ENCODE measurements at regions not wholly inside any gene's neighbourhood (a gene's known extent, or its start where the extent isn't known, plus 50 kb on each side); places are given as distances from the start of the nearest gene placed in this dataset.
"Not testable (repeated sequence)": the region's sequence is repeated elsewhere in the genome, so short reads cannot be mapped to it uniquely, and the experiment has no call there.

- H3K9me3 ChIP-seq (ENCODE audit: low read depth, low read length), result no peaks in the 10 kb centered on the region
- no peak overlapping the region for H3K4me3 ChIP-seq (ENCODE audit: low read length)
- H3K4me1 ChIP-seq (ENCODE audit: insufficient read depth, low read length), result no peaks in the 10 kb centered on the region
- H3K27me3 ChIP-seq (ENCODE audit: insufficient read depth, low read length), result no peaks in the 10 kb centered on the region
These were observed 1346.1 kb downstream of the BRINP3 start for GRCh38 chr1:189131576-189131975.

- not testable (repeated sequence) for H3K4me3 ChIP-seq (ENCODE audit: low read length); H3K4me1 ChIP-seq (ENCODE audit: insufficient read depth, low read length); H3K27me3 ChIP-seq (ENCODE audit: insufficient read depth, low read length); H3K9me3 ChIP-seq (ENCODE audit: low read depth, low read length)
These were observed 1337.9 kb downstream of the BRINP3 start for GRCh38 chr1:189139748-189140147.

- H3K4me3 ChIP-seq (ENCODE audit: low read length), result no peak overlapping the region
- H3K27me3 ChIP-seq (ENCODE audit: insufficient read depth, low read length), result no peaks in the 10 kb centered on the region
- H3K9me3 ChIP-seq (ENCODE audit: low read depth, low read length), result peaks cover 8% of the 10 kb centered on the region
- no peaks in the 10 kb centered on the region for H3K4me1 ChIP-seq (ENCODE audit: insufficient read depth, low read length)
These were observed 1336.6 kb downstream of the BRINP3 start for GRCh38 chr1:189141056-189141455.

GRCh38 chr1:189149547-189150375, 1327.9 kb downstream of the BRINP3 start:
- peaks cover 3% of the 10 kb centered on the region for H3K9me3 ChIP-seq (ENCODE audit: low read depth, low read length)
- no peaks in the 10 kb centered on the region for H3K4me1 ChIP-seq (ENCODE audit: insufficient read depth, low read length)
- no peak overlapping the region for H3K4me3 ChIP-seq (ENCODE audit: low read length)
- H3K27me3 ChIP-seq (ENCODE audit: insufficient read depth, low read length), result no peaks in the 10 kb centered on the region

- no peaks in the 10 kb centered on the region for H3K9me3 ChIP-seq (ENCODE audit: low read depth, low read length)
- no peaks in the 10 kb centered on the region for H3K4me1 ChIP-seq (ENCODE audit: insufficient read depth, low read length)
- no peaks in the 10 kb centered on the region for H3K27me3 ChIP-seq (ENCODE audit: insufficient read depth, low read length)
- no peak overlapping the region for H3K4me3 ChIP-seq (ENCODE audit: low read length)
These were observed 1327.0 kb downstream of the BRINP3 start for GRCh38 chr1:189150624-189151023.

GRCh38 chr1:189151361-189151760, 1326.3 kb downstream of the BRINP3 start:
- no peaks in the 10 kb centered on the region for H3K9me3 ChIP-seq (ENCODE audit: low read depth, low read length)
- H3K27me3 ChIP-seq (ENCODE audit: insufficient read depth, low read length), result no peaks in the 10 kb centered on the region
- no peak overlapping the region for H3K4me3 ChIP-seq (ENCODE audit: low read length)
- H3K4me1 ChIP-seq (ENCODE audit: insufficient read depth, low read length), result no peaks in the 10 kb centered on the region

- Histone ChIP-seq H3K9me3 (ENCODE audit: low read depth, low read length) (no peaks in the 10 kb centered on the region), H3K27me3 (ENCODE audit: insufficient read depth, low read length) (no peaks in the 10 kb centered on the region), H3K4me3 (ENCODE audit: low read length) (no peak overlapping the region), H3K4me1 (ENCODE audit: insufficient read depth, low read length) (no peaks in the 10 kb centered on the region)
These were observed 1325.0 kb downstream of the BRINP3 start for GRCh38 chr1:189152685-189153084.

GRCh38 chr1:189158155-189158554, 1319.5 kb downstream of the BRINP3 start:
- H3K9me3 ChIP-seq (ENCODE audit: low read depth, low read length), result no peaks in the 10 kb centered on the region
- H3K4me1 ChIP-seq (ENCODE audit: insufficient read depth, low read length), result no peaks in the 10 kb centered on the region
- no peaks in the 10 kb centered on the region for H3K27me3 ChIP-seq (ENCODE audit: insufficient read depth, low read length)
- no peak overlapping the region for H3K4me3 ChIP-seq (ENCODE audit: low read length)

- H3K4me1 ChIP-seq (ENCODE audit: insufficient read depth, low read length), result no peaks in the 10 kb centered on the region
- H3K27me3 ChIP-seq (ENCODE audit: insufficient read depth, low read length), result no peaks in the 10 kb centered on the region
These were observed 1301.8 kb downstream of the BRINP3 start for GRCh38 chr1:189175889-189176288.

GRCh38 chr1:189180057-189180456, 1297.6 kb downstream of the BRINP3 start:
- no peak overlapping the region for H3K4me3 ChIP-seq (ENCODE audit: low read length)
- no peaks in the 10 kb centered on the region for H3K9me3 ChIP-seq (ENCODE audit: low read depth, low read length)
- no peaks in the 10 kb centered on the region for H3K27me3 ChIP-seq (ENCODE audit: insufficient read depth, low read length)
- no peaks in the 10 kb centered on the region for H3K4me1 ChIP-seq (ENCODE audit: insufficient read depth, low read length)

More at GRCh38 chr1:189175889-189176288, 1301.8 kb downstream of the BRINP3 start:
- no peaks in the 10 kb centered on the region for H3K9me3 ChIP-seq (ENCODE audit: low read depth, low read length)
- no peak overlapping the region for H3K4me3 ChIP-seq (ENCODE audit: low read length)

GRCh38 chr1:189185097-189185496, 1292.6 kb downstream of the BRINP3 start:
- Histone ChIP-seq H3K27me3 (ENCODE audit: insufficient read depth, low read length) (no peaks in the 10 kb centered on the region), H3K4me1 (ENCODE audit: insufficient read depth, low read length) (no peaks in the 10 kb centered on the region), H3K9me3 (ENCODE audit: low read depth, low read length) (no peaks in the 10 kb centered on the region), H3K4me3 (ENCODE audit: low read length) (no peak overlapping the region)

GRCh38 chr1:189192741-189193520, 1284.7 kb downstream of the BRINP3 start:
- Histone ChIP-seq H3K4me1 (ENCODE audit: insufficient read depth, low read length) (no peaks in the 10 kb centered on the region), H3K4me3 (ENCODE audit: low read length) (no peak overlapping the region), H3K9me3 (ENCODE audit: low read depth, low read length) (no peaks in the 10 kb centered on the region), H3K27me3 (ENCODE audit: insufficient read depth, low read length) (no peaks in the 10 kb centered on the region)

- H3K4me1 ChIP-seq (ENCODE audit: insufficient read depth, low read length), result no peaks in the 10 kb centered on the region
- no peaks in the 10 kb centered on the region for H3K27me3 ChIP-seq (ENCODE audit: insufficient read depth, low read length)
- peaks cover under 1% of the 10 kb centered on the region for H3K9me3 ChIP-seq (ENCODE audit: low read depth, low read length)
- H3K4me3 ChIP-seq (ENCODE audit: low read length), result no peak overlapping the region
These were observed 1271.8 kb downstream of the BRINP3 start for GRCh38 chr1:189205863-189206262.

GRCh38 chr1:189206617-189207016, 1271.0 kb downstream of the BRINP3 start:
- no peak overlapping the region for H3K4me3 ChIP-seq (ENCODE audit: low read length)
- no peaks in the 10 kb centered on the region for H3K27me3 ChIP-seq (ENCODE audit: insufficient read depth, low read length)
- no peaks in the 10 kb centered on the region for H3K9me3 ChIP-seq (ENCODE audit: low read depth, low read length)
- no peaks in the 10 kb centered on the region for H3K4me1 ChIP-seq (ENCODE audit: insufficient read depth, low read length)

GRCh38 chr1:189211742-189212141, 1265.9 kb downstream of the BRINP3 start:
- H3K4me3 ChIP-seq (ENCODE audit: low read length), result no peak overlapping the region
- H3K27me3 ChIP-seq (ENCODE audit: insufficient read depth, low read length), result no peaks in the 10 kb centered on the region
- no peaks in the 10 kb centered on the region for H3K4me1 ChIP-seq (ENCODE audit: insufficient read depth, low read length)
- H3K9me3 ChIP-seq (ENCODE audit: low read depth, low read length), result no peaks in the 10 kb centered on the region
